MCF 10A (cell line): ENCODE measurements at regions not wholly inside any gene's neighbourhood (a gene's known extent, or its start where the extent isn't known, plus 50 kb on each side); places are given as distances from the start of the nearest gene placed in this dataset.

Experiments
- BruUV-seq: library from RNA; stranded (reverse); fragments of 400-500 nt; replicated peaks from 2 replicates; lab custom pipeline; 2021; lab: Mats Ljungman, UMichigan
- CTCF ChIA-PET: fragments of 300-600 bp; sonication (Branson Sonifier 250); formaldehyde crosslinking; extraction: SDS; loops from one replicate; lab custom pipeline; 2021; ENCODE audit warnings: antibody characterized with exemption, inconsistent platforms; lab: Yijun Ruan, JAX
- POLR2A ChIA-PET: fragments of 300-600, 350-650 bp; sonication (Branson Sonifier 250); formaldehyde crosslinking; extraction: SDS; loops from one replicate; lab custom pipeline; 2020; ENCODE audit warnings: antibody characterized with exemption, inconsistent platforms; lab: Yijun Ruan, JAX
- DNase-seq: peaks from one replicate; pipeline ENCODE4 v3.0.0-alpha.2; 2018; ENCODE audit not compliant: unreplicated experiment
- H3K27ac Mint-ChIP-seq: one replicate; pipeline ENCODE4 v1.8.0; 2022; ENCODE audit warnings: mild to moderate bottlenecking, low read depth, mixed read lengths; ENCODE audit not compliant: unreplicated experiment
- H3K27me3 Mint-ChIP-seq: one replicate; pipeline ENCODE4 v1.8.0; 2022; ENCODE audit warnings: mixed read lengths; ENCODE audit not compliant: insufficient read depth, unreplicated experiment
- H3K36me3 Mint-ChIP-seq: one replicate; pipeline ENCODE4 v1.8.0; 2022; ENCODE audit warnings: mild to moderate bottlenecking, moderate library complexity, mixed read lengths; ENCODE audit not compliant: insufficient read depth, unreplicated experiment
- H3K4me1 Mint-ChIP-seq: one replicate; pipeline ENCODE4 v1.8.0; 2022; ENCODE audit warnings: mixed read lengths; ENCODE audit not compliant: insufficient read depth, unreplicated experiment
- H3K4me3 Mint-ChIP-seq: one replicate; pipeline ENCODE4 v1.8.0; 2022; ENCODE audit warnings: mild to moderate bottlenecking, moderate library complexity, mixed read lengths; ENCODE audit not compliant: unreplicated experiment
- H3K9me3 Mint-ChIP-seq: one replicate; pipeline ENCODE4 v1.8.0; 2022; ENCODE audit warnings: mixed read lengths; ENCODE audit not compliant: unreplicated experiment
- CTCF ChIP-seq: fragments of 200-600 bp; IDR thresholded peaks from one replicate; pipeline ENCODE4 v1.8.0; 2022; ENCODE audit warnings: antibody characterized with exemption, mild to moderate bottlenecking; ENCODE audit not compliant: unreplicated experiment
- intact Hi-C: fragments of 100-400 bp; cut with micrococcal nuclease; formaldehyde crosslinking; loops from 2 replicates; pipeline ENCODE4 v1.14.1; 2022

- ChIA-PET CTCF (interaction anchor here (0.7 kb wide), 1 partner anchor 35 kb away, joined by 3 read pairs; no protein-coding TSS in a partner anchor), POLR2A (no interaction called here)
- Mint-ChIP-seq H3K27me3 (no peaks in the 10 kb centered on the region), H3K36me3 (no peaks in the 10 kb centered on the region), H3K4me3 (no peak overlapping the region), H3K27ac (no peak overlapping the region), H3K9me3 (peaks cover 5% of the 10 kb centered on the region), H3K4me1 (no peaks in the 10 kb centered on the region)
- no TSS peak for BruUV-seq
- no peak for TF ChIP-seq CTCF
- DNase-seq, result no peak
- intact Hi-C loops, result no loop called here
Observed at GRCh38 chrX:79443121-79443520, 76.0 kb upstream of the ITM2A start.

- Mint-ChIP-seq H3K9me3 (peaks cover 12% of the 10 kb centered on the region), H3K27me3 (no peaks in the 10 kb centered on the region), H3K4me1 (no peaks in the 10 kb centered on the region), H3K36me3 (no peaks in the 10 kb centered on the region), H3K27ac (no peak overlapping the region), H3K4me3 (no peak overlapping the region)
- intact Hi-C loops, result no loop called here
- BruUV-seq, result no TSS peak
- ChIA-PET POLR2A (no interaction called here), CTCF (interaction anchor here (0.8 kb wide), 1 partner anchor 1368 kb away, joined by 3 read pairs; no protein-coding TSS in a partner anchor)
- DNase-seq, result no peak
- TF ChIP-seq CTCF, result no peak
Observed at GRCh38 chrX:79440336-79440735, 73.2 kb upstream of the ITM2A start.
